DOHH2 (cell line): ENCODE measurements at regions not wholly inside any gene's neighbourhood (a gene's known extent, or its start where the extent isn't known, plus 50 kb on each side); places are given as distances from the start of the nearest gene placed in this dataset.

ENCODE experiments used
- H3F3A ChIP-seq: fragments of 200-600 bp; sonication (generic), shearing (Covaris generic); 2 replicates; pipeline ENCODE4 v1.6.0; 2016; ENCODE audit warnings: antibody characterized with exemption, mild to moderate bottlenecking; ENCODE audit not compliant: control insufficient read depth, insufficient read depth
- H3K27ac ChIP-seq: fragments of 200-600 bp; sonication (generic); 2 replicates; pipeline ENCODE4 v1.5.1; 2014; ENCODE audit warnings: low read depth, mild to moderate bottlenecking, low read length, moderate library complexity
- H3K27me3 ChIP-seq: fragments of 200-600 bp; sonication (generic); 2 replicates; pipeline ENCODE4 v1.6.1; 2014; ENCODE audit warnings: mild to moderate bottlenecking, low read length, mixed read lengths; ENCODE audit not compliant: control insufficient read depth
- H3K36me3 ChIP-seq: fragments of 200-600 bp; sonication (generic); 2 replicates; pipeline ENCODE4 v1.6.1; 2014; ENCODE audit warnings: mild to moderate bottlenecking, low read length, moderate library complexity, mixed read lengths; ENCODE audit not compliant: control insufficient read depth
- H3K4me1 ChIP-seq: fragments of 200-600 bp; sonication (generic); 2 replicates; pipeline ENCODE4 v1.6.1; 2014; ENCODE audit warnings: mild to moderate bottlenecking, low read length, mixed read lengths; ENCODE audit not compliant: control insufficient read depth
- H3K4me2 ChIP-seq: fragments of 200-600 bp; sonication (generic); 2 replicates; pipeline ENCODE4 v1.6.0; 2014; ENCODE audit warnings: mild to moderate bottlenecking, low read length, moderate library complexity
- H3K4me3 ChIP-seq: fragments of 200-600 bp; sonication (generic); 2 replicates; pipeline ENCODE4 v1.5.1; 2014; ENCODE audit warnings: mild to moderate bottlenecking, low read length, mixed read lengths
- H3K79me2 ChIP-seq: fragments of 200-600 bp; sonication (generic); 2 replicates; pipeline ENCODE4 v1.6.1; 2014; ENCODE audit warnings: mild to moderate bottlenecking, low read length, mixed read lengths; ENCODE audit not compliant: control insufficient read depth
- H3K9me2 ChIP-seq: fragments of 200-600 bp; sonication (generic); replicated peaks from 2 replicates; pipeline ENCODE4 v1.6.1; 2014; ENCODE audit warnings: mild to moderate bottlenecking, low read length, mixed read lengths; ENCODE audit not compliant: control insufficient read depth
- H3K9me3 ChIP-seq: fragments of 200-600 bp; sonication (generic); 2 replicates; pipeline ENCODE4 v1.6.1; 2014; ENCODE audit warnings: antibody characterized with exemption, low read length, mixed read lengths; ENCODE audit not compliant: control insufficient read depth, insufficient read depth
- H4K20me1 ChIP-seq: fragments of 200-600 bp; sonication (generic); 2 replicates; pipeline ENCODE4 v1.6.0; 2014; ENCODE audit warnings: low read depth, mild to moderate bottlenecking, antibody characterized with exemption, low read length, moderate library complexity; ENCODE audit not compliant: control insufficient read depth, insufficient read depth
- CTCF ChIP-seq: fragments of 200-600 bp; sonication (generic); IDR thresholded peaks from one replicate; pipeline ENCODE4 v1.5.1; 2014; ENCODE audit warnings: antibody characterized with exemption, mild to moderate bottlenecking, low read depth, low read length; ENCODE audit not compliant: poor library complexity, severe bottlenecking
- EZH2phosphoT487 ChIP-seq: fragments of 200-600 bp; sonication (generic); IDR thresholded peaks from 2 replicates; pipeline ENCODE4 v1.6.1; 2017; ENCODE audit warnings: borderline replicate concordance, mild to moderate bottlenecking, antibody characterized with exemption, low read length, moderate library complexity, mixed read lengths

GRCh38 chr3:5488771-5489170 lies 301.3 kb downstream of the EDEM1 start:
- no peak overlapping the region for H3K27ac ChIP-seq
- no peak overlapping the region for H3K4me2 ChIP-seq

GRCh38 chr3:5489536-5489935 lies 302.0 kb downstream of the EDEM1 start:
- Histone ChIP-seq H3K79me2 (no peaks in the 10 kb centered on the region), H3K4me1 (no peaks in the 10 kb centered on the region), H3K27me3 (no peaks in the 10 kb centered on the region), H3K9me2 (no peaks in the 10 kb centered on the region), H4K20me1 (no peaks in the 10 kb centered on the region), H3K4me2 (no peak overlapping the region), H3K9me3 (no peaks in the 10 kb centered on the region), H3K27ac (no peak overlapping the region), H3K36me3 (no peaks in the 10 kb centered on the region), H3F3A (no peaks in the 10 kb centered on the region), H3K4me3 (no peak overlapping the region)
- no peak for TF ChIP-seq EZH2phosphoT487

More at GRCh38 chr3:5488771-5489170, 301.3 kb downstream of the EDEM1 start:
- Histone ChIP-seq H3K79me2 (no peaks in the 10 kb centered on the region), H3K36me3 (no peaks in the 10 kb centered on the region), H3K9me3 (no peaks in the 10 kb centered on the region), H3K9me2 (no peaks in the 10 kb centered on the region), H3K4me3 (no peak overlapping the region), H3F3A (no peaks in the 10 kb centered on the region), H4K20me1 (no peaks in the 10 kb centered on the region), H3K4me1 (no peaks in the 10 kb centered on the region), H3K27me3 (no peaks in the 10 kb centered on the region)
- no peak for TF ChIP-seq EZH2phosphoT487
- no peak for TF ChIP-seq CTCF

- TF ChIP-seq CTCF (no peak), EZH2phosphoT487 (no peak)
- no peaks in the 10 kb centered on the region for H3K36me3 ChIP-seq
- no peaks in the 10 kb centered on the region for H3K27me3 ChIP-seq
- no peaks in the 10 kb centered on the region for H3K4me1 ChIP-seq
- H3K4me2 ChIP-seq = no peak overlapping the region
- no peaks in the 10 kb centered on the region for H4K20me1 ChIP-seq
- no peak overlapping the region for H3K27ac ChIP-seq
- H3F3A ChIP-seq = no peaks in the 10 kb centered on the region
- no peaks in the 10 kb centered on the region for H3K79me2 ChIP-seq
- no peaks in the 10 kb centered on the region for H3K9me3 ChIP-seq
- H3K9me2 ChIP-seq = no peaks in the 10 kb centered on the region
- no peak overlapping the region for H3K4me3 ChIP-seq
These were observed 307.5 kb downstream of the EDEM1 start for GRCh38 chr3:5494905-5495519.

- no peak overlapping the region for H3K4me2 ChIP-seq
- no peaks in the 10 kb centered on the region for H3K27me3 ChIP-seq
- H4K20me1 ChIP-seq = no peaks in the 10 kb centered on the region
These were observed 310.0 kb downstream of the EDEM1 start for GRCh38 chr3:5497497-5497896.

More at GRCh38 chr3:5497497-5497896, 310.0 kb downstream of the EDEM1 start:
- Histone ChIP-seq H3K9me2 (no peaks in the 10 kb centered on the region), H3K27ac (no peak overlapping the region), H3K36me3 (no peaks in the 10 kb centered on the region), H3K9me3 (no peaks in the 10 kb centered on the region), H3F3A (no peaks in the 10 kb centered on the region), H3K79me2 (no peaks in the 10 kb centered on the region), H3K4me3 (no peak overlapping the region), H3K4me1 (no peaks in the 10 kb centered on the region)
- TF ChIP-seq CTCF (no peak), EZH2phosphoT487 (no peak)
